MM.1S (cell line): ENCODE measurements at regions not wholly inside any gene's neighbourhood (a gene's known extent, or its start where the extent isn't known, plus 50 kb on each side); places are given as distances from the start of the nearest gene placed in this dataset.

Experiments used
- EZH2phosphoT487 ChIP-seq: fragments of 300-600 bp; sonication (generic); IDR thresholded peaks from 2 replicates; pipeline ENCODE4 v1.6.1; 2018; ENCODE audit warnings: antibody characterized with exemption, low read length
- TF ChIP-seq, protein P1 (sequence below): fragments of 300-600 bp; sonication (generic); IDR thresholded peaks from 2 replicates; pipeline ENCODE4 v1.5.1; 2016; ENCODE audit warnings: antibody characterized with exemption, low read length, mixed read lengths

DNA sequence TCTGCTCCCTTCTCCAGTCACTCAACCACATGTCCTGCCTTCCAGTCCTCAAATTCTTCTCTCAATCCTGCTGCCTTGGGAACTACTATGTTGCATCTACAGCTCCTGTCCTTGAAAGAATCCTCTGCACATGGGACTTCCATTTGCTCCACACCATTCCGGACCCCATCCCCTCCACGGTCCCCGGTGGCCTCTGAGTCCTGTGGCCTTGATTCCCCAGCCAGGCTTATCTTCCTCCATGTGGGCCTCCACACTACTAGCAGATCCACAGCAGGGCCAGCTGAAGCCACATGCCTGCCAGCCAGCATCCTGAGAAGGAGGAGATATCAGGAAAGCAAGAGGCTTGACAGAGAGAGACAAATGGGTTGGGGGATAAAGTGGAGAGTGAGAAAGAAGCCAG, 1323.8 kb downstream of the UQCRFS1 start:
- TF ChIP-seq, protein P1, sequence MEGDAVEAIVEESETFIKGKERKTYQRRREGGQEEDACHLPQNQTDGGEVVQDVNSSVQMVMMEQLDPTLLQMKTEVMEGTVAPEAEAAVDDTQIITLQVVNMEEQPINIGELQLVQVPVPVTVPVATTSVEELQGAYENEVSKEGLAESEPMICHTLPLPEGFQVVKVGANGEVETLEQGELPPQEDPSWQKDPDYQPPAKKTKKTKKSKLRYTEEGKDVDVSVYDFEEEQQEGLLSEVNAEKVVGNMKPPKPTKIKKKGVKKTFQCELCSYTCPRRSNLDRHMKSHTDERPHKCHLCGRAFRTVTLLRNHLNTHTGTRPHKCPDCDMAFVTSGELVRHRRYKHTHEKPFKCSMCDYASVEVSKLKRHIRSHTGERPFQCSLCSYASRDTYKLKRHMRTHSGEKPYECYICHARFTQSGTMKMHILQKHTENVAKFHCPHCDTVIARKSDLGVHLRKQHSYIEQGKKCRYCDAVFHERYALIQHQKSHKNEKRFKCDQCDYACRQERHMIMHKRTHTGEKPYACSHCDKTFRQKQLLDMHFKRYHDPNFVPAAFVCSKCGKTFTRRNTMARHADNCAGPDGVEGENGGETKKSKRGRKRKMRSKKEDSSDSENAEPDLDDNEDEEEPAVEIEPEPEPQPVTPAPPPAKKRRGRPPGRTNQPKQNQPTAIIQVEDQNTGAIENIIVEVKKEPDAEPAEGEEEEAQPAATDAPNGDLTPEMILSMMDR, result no peak
- TF ChIP-seq EZH2phosphoT487, result no peak
